Central memory CD8-positive, alpha-beta T cell (primary cell): ENCODE measurements at regions not wholly inside any gene's neighbourhood (a gene's known extent, or its start where the extent isn't known, plus 50 kb on each side); places are given as distances from the start of the nearest gene placed in this dataset.

Experiments
- ATAC-seq: fragments of 150-1000 bp; cut with Tn5 transposase; replicated peaks from 2 replicates; pipeline ENCODE4 v1.10.0; 2022; ENCODE audit warnings: mild to moderate bottlenecking, moderate FRiP score, moderate number of reproducible peaks; ENCODE audit not compliant: poor library complexity, severe bottlenecking; ENCODE audit errors: extremely low read depth
- DNase-seq, 2 donors: peaks; one replicate each; pipeline ENCODE4 v3.0.0; 2021; ENCODE audit warnings: low spot score in 2 of 2
- H3K27ac Mint-ChIP-seq: one replicate; pipeline ENCODE4 v1.8.0; 2022; ENCODE audit warnings: low read depth, mild to moderate bottlenecking, moderate library complexity, mixed read lengths
- H3K27me3 Mint-ChIP-seq: one replicate; pipeline ENCODE4 v1.8.0; 2022; ENCODE audit warnings: mixed read lengths
- H3K36me3 Mint-ChIP-seq: one replicate; pipeline ENCODE4 v1.8.0; 2022; ENCODE audit warnings: mild to moderate bottlenecking, moderate library complexity, mixed read lengths; ENCODE audit not compliant: insufficient read depth
- H3K4me1 Mint-ChIP-seq: one replicate; pipeline ENCODE4 v1.8.0; 2022; ENCODE audit warnings: mixed read lengths
- H3K4me3 Mint-ChIP-seq: one replicate; pipeline ENCODE4 v1.8.0; 2022; ENCODE audit warnings: mild to moderate bottlenecking, moderate library complexity, mixed read lengths
- H3K9me3 Mint-ChIP-seq: one replicate; pipeline ENCODE4 v1.8.0; 2022; ENCODE audit warnings: mixed read lengths

DNA sequence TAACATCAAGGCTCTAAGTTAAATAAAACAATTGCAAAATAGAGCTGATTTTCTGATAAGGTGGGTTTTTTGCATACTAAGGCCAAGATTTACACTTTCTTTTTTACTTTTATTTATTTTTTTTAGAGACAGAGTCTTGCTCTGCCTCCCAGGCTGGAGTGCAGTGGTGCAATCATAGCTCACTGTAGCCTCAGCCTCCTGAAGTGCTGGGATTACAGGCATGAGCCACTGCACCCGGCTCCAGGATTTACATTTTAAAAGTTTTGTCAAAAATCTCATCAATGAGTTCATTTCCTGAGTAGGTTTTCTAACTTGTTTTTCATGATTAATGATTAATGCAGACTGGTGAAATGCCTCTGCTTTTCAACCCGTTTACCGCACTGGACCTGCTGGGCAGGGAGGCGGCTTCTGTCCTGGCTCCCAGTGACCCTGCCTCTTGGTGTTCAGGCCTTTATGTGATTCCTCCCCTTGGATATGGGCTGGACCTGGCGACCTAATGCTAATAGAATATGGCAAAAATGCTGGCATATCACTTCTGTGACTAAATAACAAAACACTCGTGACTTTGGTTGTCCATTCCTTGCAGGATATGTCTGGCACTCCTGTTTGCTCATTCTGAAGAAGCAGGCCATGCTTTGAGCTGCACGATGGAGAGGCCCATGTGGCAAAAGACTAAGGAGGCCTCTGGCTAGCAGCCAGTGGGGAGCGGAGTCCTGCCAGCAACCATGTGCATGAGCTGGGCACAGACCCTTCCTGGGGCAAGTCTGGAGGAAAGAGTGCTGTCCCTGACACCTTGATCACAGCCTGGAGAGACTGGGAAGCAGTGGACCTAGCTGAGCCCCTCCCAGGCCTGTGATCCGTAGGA, 72.2 kb upstream of the PTCH1 start:
- Mint-ChIP-seq H3K27ac (no peak overlapping the region), H3K4me1 (no peaks in the 10 kb centered on the region), H3K4me3 (no peak overlapping the region), H3K27me3 (peaks cover 52% of the 10 kb centered on the region), H3K36me3 (no peaks in the 10 kb centered on the region), H3K9me3 (no peaks in the 10 kb centered on the region)
- ATAC-seq (no peak), DNase-seq (no peak)

DNA sequence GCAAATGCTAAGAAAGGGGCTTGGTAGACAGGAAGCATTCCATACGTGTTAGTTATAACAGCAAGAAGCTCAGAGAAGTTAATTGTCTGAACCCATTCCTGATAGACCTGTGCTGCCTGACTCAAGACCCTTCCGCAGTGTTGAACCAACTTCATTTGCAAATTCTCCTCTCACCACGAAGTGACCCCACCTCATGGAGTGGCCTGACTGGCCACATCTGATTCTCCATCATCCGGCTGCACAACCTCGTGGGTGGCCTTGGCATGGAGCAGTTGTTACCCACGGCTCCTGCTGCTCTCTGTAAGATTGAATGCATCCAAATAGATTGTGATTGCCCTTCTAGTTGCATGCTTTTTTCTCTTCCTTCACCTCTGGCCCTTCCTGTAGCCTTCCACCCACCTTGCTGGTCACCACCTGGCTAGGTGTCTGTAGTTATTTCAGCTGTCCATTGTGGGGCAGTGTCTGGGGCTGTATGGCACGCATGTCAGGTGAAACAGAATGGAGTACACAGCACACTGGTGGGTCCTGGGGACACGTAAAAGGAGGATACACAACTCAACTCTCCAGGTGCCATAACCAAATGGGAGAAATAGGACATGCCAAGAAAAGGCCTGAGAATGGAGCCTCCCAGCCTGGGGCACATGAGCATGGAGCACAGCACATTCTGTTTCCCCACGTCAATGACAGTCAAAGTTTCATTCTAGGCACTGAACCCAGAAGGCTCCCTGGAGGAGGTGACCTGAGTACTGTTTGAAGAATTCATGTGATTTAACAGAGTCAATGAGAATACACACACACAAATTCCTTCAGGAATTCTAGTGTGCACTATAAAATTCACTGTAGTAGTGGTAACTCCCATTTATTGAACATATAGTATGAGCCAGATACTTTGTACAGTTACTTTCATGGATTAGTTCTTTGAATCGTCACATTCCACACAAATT, 70.5 kb upstream of the PTCH1 start:
- peaks cover 46% of the 10 kb centered on the region for H3K27me3 Mint-ChIP-seq
- no peaks in the 10 kb centered on the region for H3K4me1 Mint-ChIP-seq
- no peak overlapping the region for H3K4me3 Mint-ChIP-seq
- no peaks in the 10 kb centered on the region for H3K36me3 Mint-ChIP-seq
- DNase-seq = no peak
- H3K9me3 Mint-ChIP-seq = no peaks in the 10 kb centered on the region
- no peak for ATAC-seq
- no peak overlapping the region for H3K27ac Mint-ChIP-seq

DNA sequence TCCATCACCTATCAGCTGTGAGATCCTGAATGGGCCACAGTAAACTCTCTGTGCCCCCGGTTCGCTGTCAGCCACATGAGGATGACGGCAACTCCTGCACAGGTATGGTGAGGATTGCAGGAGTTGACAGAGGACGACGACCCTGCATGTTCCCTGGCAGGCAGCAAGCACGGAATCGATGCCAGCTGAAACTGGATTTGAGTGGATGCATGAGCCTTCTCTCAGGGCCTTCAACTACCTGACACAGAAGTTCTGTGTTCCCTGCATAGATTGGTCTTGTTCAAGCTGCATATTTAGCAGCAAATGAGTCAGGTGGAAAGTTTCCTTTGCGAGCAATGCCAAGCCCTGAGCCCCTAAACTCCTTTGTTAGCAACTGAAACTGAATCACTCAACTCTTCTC, 69.6 kb upstream of the PTCH1 start:
- DNase-seq = no peak
- Mint-ChIP-seq H3K4me3 (no peak overlapping the region), H3K36me3 (no peaks in the 10 kb centered on the region), H3K9me3 (no peaks in the 10 kb centered on the region), H3K27me3 (peaks cover 54% of the 10 kb centered on the region), H3K27ac (no peak overlapping the region), H3K4me1 (no peaks in the 10 kb centered on the region)
- no peak for ATAC-seq

DNA sequence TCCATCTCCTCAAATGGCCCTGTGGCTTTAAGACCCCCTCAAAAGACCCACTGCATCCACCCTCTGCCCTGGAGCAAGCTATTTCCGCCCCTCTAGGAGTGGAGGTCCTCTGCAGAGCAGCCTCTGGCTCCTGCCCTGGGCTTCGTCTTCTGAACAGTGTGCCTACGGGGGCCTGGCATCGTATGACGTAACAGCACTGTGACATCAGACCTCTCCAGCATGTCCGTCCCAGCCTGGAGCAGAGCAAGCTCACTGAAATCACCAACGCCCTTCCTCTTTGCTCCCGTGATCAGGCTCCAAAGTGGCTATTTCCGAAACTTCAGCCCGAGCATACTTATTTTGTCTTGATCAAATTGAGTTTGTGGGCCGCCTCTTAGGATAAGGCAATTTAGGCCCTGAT, 69.1 kb upstream of the PTCH1 start:
- no peaks in the 10 kb centered on the region for H3K36me3 Mint-ChIP-seq
- H3K27ac Mint-ChIP-seq = no peak overlapping the region
- H3K27me3 Mint-ChIP-seq = peaks cover 57% of the 10 kb centered on the region

DNA sequence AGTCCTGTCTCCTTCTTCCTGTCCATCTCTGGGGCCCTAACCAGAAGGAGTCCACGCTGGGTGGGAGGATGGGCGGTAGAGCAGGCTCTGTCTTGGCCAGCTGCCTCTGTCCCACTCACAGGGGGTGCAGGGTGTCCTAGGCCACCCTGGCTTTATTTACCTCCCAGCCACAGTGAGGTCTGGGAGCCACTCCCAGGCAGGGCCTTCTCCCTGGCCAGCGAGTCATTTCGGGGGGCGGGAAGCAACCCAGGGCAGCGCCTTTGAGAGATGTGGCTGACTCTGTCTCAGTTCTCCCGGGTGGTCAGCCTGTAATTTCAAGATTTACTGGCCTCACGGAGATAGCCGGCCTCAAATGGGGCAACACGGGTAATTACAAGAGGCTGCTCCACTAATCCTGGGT, 67.4 kb upstream of the PTCH1 start:
- Mint-ChIP-seq H3K27me3 (peaks cover 53% of the 10 kb centered on the region), H3K9me3 (no peaks in the 10 kb centered on the region), H3K4me1 (no peaks in the 10 kb centered on the region), H3K27ac (no peak overlapping the region), H3K4me3 (no peak overlapping the region), H3K36me3 (no peaks in the 10 kb centered on the region)
- DNase-seq = no peak
- ATAC-seq = no peak

More for the DNA sequence above, 69.1 kb upstream of the PTCH1 start:
- ATAC-seq (no peak), DNase-seq (no peak)
- H3K4me1 Mint-ChIP-seq = no peaks in the 10 kb centered on the region
- H3K9me3 Mint-ChIP-seq = no peaks in the 10 kb centered on the region
- H3K4me3 Mint-ChIP-seq = no peak overlapping the region

DNA sequence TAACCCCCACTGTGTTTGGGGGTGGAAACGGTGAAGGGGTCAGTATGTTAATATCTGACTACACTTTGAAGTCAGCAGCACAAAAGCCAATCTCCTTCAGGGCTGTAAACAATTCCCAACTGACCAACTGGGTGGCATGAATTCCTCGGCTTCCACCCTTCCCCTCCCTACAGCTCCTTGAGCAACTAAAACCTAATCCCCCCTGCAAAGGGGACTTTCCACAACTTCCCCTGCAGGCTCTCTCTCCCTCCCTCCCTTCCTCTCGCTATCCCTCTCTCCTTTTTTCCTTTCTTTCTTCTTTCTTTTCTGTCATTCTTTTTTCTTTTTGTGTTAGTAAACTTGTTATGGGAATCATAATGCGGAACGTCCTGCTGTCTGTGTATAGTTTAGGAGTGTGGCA, 65.1 kb upstream of the PTCH1 start:
- peaks cover 65% of the 10 kb centered on the region for H3K27me3 Mint-ChIP-seq
- H3K9me3 Mint-ChIP-seq = no peaks in the 10 kb centered on the region

DNA sequence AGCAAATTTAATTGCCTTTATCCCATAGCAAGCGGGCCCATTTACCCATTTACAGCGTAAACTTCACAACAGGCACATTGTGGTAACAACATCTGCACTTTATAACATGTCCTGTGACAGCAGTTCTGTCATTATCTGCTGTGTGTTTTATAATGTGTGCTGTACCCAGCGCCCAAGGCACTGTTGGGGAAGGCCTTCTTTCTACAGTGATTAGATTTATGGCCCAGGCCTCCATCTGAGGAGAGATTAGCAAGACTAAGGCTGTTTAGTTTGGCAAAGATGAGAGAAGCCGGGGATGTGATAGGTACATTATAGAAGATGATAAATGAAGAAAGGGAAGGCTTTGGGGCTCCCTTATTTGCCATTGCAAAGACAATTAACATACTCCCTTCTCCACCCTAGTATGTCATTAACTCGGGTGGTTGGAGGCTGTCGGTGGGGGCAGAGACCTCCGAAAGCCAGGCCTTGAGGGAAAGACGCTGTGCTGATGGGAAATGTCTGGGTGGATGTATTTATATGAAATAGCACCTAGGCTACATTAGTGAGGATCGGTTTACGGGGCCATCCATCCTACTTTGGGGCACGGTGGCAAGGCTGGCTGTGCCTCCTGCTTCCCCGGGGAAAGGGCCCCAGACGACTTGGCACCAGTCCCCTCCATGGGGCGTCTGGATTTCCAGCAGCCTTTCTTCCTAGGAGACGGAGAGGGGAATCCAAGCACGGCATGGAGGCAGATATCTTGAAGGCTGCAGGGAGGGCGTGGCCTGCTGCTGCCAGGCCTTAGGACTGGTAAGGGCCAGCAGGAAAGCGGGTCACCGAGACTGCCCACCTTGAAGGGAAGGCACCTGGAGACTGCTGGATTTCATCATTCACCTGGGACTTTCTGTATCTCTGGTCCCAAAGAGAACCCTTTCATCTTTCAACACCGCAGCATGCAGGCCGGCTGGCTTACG, 64.3 kb upstream of the PTCH1 start:
- Mint-ChIP-seq H3K27ac (no peak overlapping the region), H3K27me3 (peaks cover 65% of the 10 kb centered on the region), H3K36me3 (no peaks in the 10 kb centered on the region), H3K4me3 (no peak overlapping the region), H3K9me3 (no peaks in the 10 kb centered on the region), H3K4me1 (no peaks in the 10 kb centered on the region)
- ATAC-seq (no peak), DNase-seq (no peak)

More for the DNA sequence above, 65.1 kb upstream of the PTCH1 start:
- Mint-ChIP-seq H3K4me1 (no peaks in the 10 kb centered on the region), H3K36me3 (no peaks in the 10 kb centered on the region), H3K4me3 (no peak overlapping the region), H3K27ac (no peak overlapping the region)
- ATAC-seq = no peak
- DNase-seq = no peak

DNA sequence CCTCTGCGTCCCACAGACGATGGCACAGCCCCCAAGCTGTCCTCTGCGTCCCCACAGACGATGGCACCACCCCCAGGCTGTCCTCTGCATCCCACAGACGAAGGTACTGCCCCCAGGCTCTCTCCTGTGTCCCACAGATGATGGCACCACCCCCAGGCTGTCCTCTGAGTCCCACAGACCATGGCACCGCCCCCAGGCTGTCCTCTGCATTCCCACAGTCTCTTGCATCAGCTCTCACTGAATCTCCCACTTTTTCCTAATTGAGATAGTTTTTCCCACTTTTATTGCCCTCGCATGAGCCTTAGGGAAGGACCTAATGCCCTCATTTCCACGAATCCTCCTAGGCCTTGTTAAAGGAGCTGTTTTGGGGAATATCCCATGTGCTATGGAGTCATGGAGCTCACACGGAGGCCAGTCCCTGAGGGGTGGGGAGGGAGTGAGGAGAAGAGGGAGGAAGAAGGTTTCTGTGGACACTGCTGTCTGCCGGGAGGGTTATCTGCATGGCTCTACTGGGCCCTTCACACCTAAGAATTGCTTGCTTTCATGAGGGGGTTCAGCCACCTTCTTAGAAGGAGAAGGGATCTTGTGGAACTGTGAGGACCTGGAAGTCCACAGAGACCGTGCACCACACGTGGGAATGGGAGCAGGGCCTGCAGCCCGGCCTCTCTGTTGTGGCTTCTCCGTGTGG, 58.2 kb upstream of the PTCH1 start:
- no peak for DNase-seq
- H3K4me3 Mint-ChIP-seq = no peak overlapping the region
- no peak for ATAC-seq
- no peaks in the 10 kb centered on the region for H3K9me3 Mint-ChIP-seq
- H3K4me1 Mint-ChIP-seq = peaks cover 6% of the 10 kb centered on the region
- no peak overlapping the region for H3K27ac Mint-ChIP-seq
- peaks cover 65% of the 10 kb centered on the region for H3K27me3 Mint-ChIP-seq
- H3K36me3 Mint-ChIP-seq = peaks cover 1% of the 10 kb centered on the region

DNA sequence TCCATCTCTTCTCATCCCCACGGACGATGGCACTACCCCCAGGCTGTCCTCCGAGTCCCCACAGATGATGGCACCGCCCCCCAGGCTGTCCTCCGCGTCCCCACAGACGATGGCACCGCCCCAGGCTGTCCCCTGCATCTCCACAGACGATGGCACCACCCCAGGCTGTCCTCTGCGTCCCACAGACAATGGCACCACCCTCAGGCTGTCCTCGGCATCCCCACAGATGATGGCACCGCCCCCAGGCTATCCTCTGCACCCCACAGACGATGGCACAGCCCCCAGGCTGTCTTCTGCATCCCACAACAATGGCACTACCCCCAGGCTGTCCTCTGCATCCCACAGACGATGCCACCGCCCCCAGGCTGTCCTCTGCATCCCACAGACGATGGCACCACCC, 57.4 kb upstream of the PTCH1 start:
- ATAC-seq = peak; percentile 64
- H3K36me3 Mint-ChIP-seq = peaks cover 1% of the 10 kb centered on the region
- H3K27ac Mint-ChIP-seq = peak overlapping the region; percentile 54
- H3K4me1 Mint-ChIP-seq = peaks cover 6% of the 10 kb centered on the region
- H3K27me3 Mint-ChIP-seq = peaks cover 57% of the 10 kb centered on the region
- peak in 1 of 2 donors; percentile 20 for DNase-seq
- H3K4me3 Mint-ChIP-seq = peak overlapping the region; percentile 16
- H3K9me3 Mint-ChIP-seq = no peaks in the 10 kb centered on the region

DNA sequence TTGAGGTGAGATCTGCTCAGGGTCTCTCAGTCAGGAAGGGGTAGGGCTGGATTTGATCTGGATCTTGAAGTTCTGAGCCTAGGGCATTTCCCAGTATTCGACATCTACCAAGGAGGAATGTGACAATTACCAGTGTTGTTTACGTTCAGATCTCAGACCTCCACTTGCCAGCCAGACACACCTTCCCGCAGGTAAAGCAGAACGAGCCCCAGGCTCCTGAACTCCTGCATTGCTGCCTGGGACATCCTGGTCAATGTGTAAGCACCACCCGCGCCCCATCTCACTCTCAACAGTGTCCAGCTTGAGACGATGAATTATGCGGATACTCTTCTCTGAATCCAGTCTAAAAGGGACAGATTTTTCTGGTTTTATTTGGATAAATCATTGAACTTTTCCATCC, 56.7 kb upstream of the PTCH1 start:
- no peak for DNase-seq
- Mint-ChIP-seq H3K27me3 (peaks cover 51% of the 10 kb centered on the region), H3K9me3 (no peaks in the 10 kb centered on the region), H3K4me3 (no peak overlapping the region), H3K36me3 (peaks cover 1% of the 10 kb centered on the region), H3K27ac (no peak overlapping the region), H3K4me1 (peaks cover 6% of the 10 kb centered on the region)
- no peak for ATAC-seq

DNA sequence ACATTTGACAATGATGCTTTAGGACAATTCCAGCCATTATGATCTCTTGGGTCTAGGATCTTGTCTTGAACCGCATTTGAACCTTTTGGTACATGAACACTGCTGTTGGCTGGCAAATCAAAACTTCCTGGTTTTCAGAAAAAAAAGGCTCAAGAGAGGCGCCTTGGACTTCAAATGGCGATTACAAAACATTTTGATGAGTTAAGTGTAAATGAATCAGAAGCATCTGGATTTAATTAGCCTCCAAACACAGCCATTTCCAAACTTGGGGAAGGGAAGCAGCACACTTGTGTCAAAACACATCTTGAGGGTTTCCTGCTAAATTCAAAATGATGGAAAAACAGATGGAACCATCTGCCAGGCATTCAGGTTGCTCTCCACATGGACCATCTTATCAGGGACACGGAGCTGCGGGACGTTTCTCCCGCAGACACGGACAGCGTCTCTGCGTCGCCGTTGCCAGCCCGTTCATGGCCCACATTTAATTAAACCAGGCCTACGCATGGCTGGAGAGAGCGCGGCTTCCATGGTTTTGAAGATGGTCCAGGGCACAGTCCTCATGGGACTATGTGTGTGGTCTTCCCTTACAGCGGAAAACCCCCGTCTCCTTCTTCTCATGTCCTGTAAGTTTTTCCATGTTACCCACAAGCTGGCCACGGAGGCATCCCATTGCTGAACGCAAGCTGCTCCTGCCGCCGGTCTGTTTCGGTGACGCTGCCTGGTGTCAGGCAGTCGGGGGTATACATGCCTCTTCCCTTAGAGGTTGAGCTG, 55.8 kb upstream of the PTCH1 start:
- DNase-seq = no peak
- Mint-ChIP-seq H3K27me3 (peaks cover 42% of the 10 kb centered on the region), H3K4me3 (no peak overlapping the region), H3K36me3 (peaks cover 1% of the 10 kb centered on the region), H3K9me3 (no peaks in the 10 kb centered on the region), H3K27ac (no peak overlapping the region), H3K4me1 (peaks cover 6% of the 10 kb centered on the region)
- ATAC-seq = no peak
